HS-27A (cell line): ENCODE measurements at regions not wholly inside any gene's neighbourhood (a gene's known extent, or its start where the extent isn't known, plus 50 kb on each side); places are given as distances from the start of the nearest gene placed in this dataset.

Source experiments
- DNase-seq: peaks from one replicate; pipeline ENCODE4 v3.0.0-alpha.2; 2012; ENCODE audit warnings: low read depth, missing footprints

GRCh38 chr5:88487066-88487465 is 218.4 kb upstream of the TMEM161B start:
- DNase-seq, result no peak

GRCh38 chr5:88486431-88486830 is 217.8 kb upstream of the TMEM161B start:
- peak; percentile 1 for DNase-seq

GRCh38 chr5:88485531-88485930 is 216.9 kb upstream of the TMEM161B start:
- DNase-seq, result no peak

GRCh38 chr5:88483964-88484672 is 215.5 kb upstream of the TMEM161B start:
- no peak for DNase-seq

GRCh38 chr5:88480801-88481499 is 212.3 kb upstream of the TMEM161B start:
- no peak for DNase-seq

- no peak for DNase-seq
Observed at GRCh38 chr5:88480245-88480644, 211.6 kb upstream of the TMEM161B start.

GRCh38 chr5:88474574-88474973 is 205.9 kb upstream of the TMEM161B start:
- no peak for DNase-seq

GRCh38 chr5:88470745-88471144 is 202.1 kb upstream of the TMEM161B start:
- DNase-seq, result no peak

GRCh38 chr5:88459971-88460370 is 191.3 kb upstream of the TMEM161B start:
- DNase-seq, result no peak

- no peak for DNase-seq
Observed at GRCh38 chr5:88452820-88453219, 184.2 kb upstream of the TMEM161B start.

- DNase-seq, result no peak
Observed at GRCh38 chr5:88450239-88450638, 181.6 kb upstream of the TMEM161B start.

- DNase-seq, result no peak
Observed at GRCh38 chr5:88438006-88438405, 169.4 kb upstream of the TMEM161B start.

GRCh38 chr5:88436290-88436689 is 167.6 kb upstream of the TMEM161B start:
- DNase-seq, result no peak

GRCh38 chr5:88428633-88429032 is 160.0 kb upstream of the TMEM161B start:
- DNase-seq, result no peak

- no peak for DNase-seq
Observed at GRCh38 chr5:88426441-88426840, 157.8 kb upstream of the TMEM161B start.

GRCh38 chr5:88425124-88425523 is 156.5 kb upstream of the TMEM161B start:
- no peak for DNase-seq

GRCh38 chr5:88419931-88420330 is 151.3 kb upstream of the TMEM161B start:
- no peak for DNase-seq

- no peak for DNase-seq
Observed at GRCh38 chr5:88407341-88407740, 138.7 kb upstream of the TMEM161B start.

GRCh38 chr5:88405783-88406182 is 137.1 kb upstream of the TMEM161B start:
- DNase-seq, result no peak

- DNase-seq, result no peak
Observed at GRCh38 chr5:88404405-88404804, 135.8 kb upstream of the TMEM161B start.

GRCh38 chr5:88401686-88402085 is 133.0 kb upstream of the TMEM161B start:
- no peak for DNase-seq

- DNase-seq, result no peak
Observed at GRCh38 chr5:88401228-88401627, 132.6 kb upstream of the TMEM161B start.

GRCh38 chr5:88399561-88399960 is 130.9 kb upstream of the TMEM161B start:
- no peak for DNase-seq

GRCh38 chr5:88398316-88398715 is 129.7 kb upstream of the TMEM161B start:
- DNase-seq, result no peak
